Superior temporal gyrus (tissue), 1 donor: ENCODE measurements at regions not wholly inside any gene's neighbourhood (a gene's known extent, or its start where the extent isn't known, plus 50 kb on each side); places are given as distances from the start of the nearest gene placed in this dataset.

Experiments used
- DNase-seq: peaks from one replicate; pipeline ENCODE4 v3.0.0-alpha.2; 2016; ENCODE audit errors: extremely low spot score

DNA sequence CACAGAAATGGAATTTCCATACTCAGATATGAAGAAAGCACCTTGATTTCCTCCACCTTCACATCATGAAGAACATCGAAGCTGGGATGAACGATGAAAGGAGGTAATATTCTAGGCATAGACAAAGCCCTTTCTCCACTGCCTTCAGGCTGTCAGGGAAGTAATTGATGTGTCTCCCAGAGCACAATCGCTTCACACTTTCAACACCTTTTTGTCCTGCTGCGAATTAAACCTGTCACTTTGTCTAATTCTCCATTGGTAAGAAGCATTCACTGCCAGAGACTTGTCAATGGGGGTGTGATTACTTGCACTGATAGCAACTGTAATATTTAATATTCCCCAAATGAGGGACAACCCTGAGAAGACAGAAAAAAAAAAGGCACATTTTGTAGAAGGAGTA lies 260.1 kb downstream of the ETS1 start:
- no peak for DNase-seq

DNA sequence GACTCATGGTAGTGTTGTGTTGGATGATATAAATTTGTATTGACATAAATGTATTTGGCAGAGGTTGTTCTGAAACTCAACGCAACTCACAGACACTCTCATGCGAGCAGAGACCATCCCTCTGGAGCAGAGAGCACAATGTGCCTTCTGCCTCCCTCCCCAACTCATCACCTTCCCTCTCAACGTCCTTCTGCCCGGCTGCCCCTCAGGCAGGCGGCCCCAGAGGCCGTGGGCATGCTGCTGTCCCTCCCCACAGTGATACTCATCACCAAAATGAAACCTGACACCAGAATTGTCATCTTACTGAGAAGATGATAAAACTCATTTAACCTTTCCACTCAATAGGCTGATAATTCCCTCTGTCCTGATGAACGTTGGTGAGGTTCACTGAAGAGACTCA lies 260.6 kb downstream of the ETS1 start:
- no peak for DNase-seq

DNA sequence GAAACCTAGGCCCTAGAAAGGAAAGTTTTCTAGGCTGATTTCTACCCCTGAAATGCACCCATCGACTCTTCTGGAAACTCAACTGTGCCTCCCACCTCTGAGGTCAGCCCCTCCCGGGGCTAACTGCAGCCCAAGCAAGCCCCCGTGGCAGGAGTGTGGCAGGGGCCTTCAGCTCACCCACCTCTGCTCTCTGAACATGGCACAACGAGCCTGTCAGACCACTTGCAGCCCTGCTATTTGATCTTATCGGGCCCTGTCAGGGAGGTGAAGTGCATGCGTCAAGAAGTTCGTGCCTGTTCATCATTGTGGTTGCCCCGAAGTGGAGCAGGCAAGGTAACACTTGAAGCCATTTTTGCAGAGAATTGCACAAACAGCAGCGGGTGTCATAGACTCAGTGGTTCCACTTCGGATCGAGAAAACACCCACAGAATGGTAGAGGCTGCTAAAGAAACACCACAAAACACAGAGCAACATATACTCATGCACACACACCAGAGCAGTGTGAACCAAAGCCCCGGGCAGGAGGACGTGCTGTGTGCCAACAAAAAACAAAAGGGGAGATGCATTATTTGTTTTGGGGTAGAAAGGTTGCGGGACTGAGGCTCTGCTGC lies 262.7 kb downstream of the ETS1 start:
- no peak for DNase-seq

DNA sequence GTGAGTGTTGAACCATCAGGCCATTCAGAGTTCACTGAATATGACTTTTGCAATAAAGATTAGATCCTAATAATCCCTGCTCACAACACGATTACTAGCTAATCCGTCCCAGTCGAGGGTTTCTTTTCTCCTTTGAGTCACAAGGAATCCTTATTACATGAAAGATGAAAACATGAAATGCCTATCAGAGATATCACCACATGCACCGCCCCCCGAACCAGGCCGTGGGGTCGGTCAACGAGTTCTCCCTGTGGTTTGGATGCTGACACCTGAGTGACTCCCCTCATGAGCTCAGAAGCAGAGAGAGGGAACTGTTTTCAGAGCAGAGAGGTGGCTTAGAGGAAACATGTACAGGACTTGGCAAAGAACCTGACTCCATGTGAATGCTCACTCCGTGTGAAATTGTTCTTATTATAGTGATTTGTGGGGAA lies 263.3 kb downstream of the ETS1 start:
- DNase-seq, result no peak

DNA sequence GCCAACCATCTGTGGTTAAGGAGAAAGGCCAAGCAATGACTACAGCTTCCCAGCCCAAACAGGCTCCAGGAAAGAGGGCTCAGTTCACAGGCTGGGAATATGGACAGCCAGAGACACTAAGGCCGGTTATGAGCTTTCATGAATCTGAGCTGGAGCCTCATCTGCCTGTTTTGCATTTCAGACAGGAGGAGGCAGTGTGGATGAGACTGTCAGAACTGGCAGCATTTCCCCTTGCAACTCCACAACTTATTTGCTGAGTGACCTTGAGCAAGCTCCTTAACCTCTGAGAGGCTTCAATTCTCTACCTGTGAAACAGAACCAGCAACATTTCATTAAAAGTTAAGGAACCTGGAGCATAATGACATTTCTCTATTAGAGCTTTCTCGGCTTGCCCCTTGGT lies 264.0 kb downstream of the ETS1 start:
- no peak for DNase-seq

DNA sequence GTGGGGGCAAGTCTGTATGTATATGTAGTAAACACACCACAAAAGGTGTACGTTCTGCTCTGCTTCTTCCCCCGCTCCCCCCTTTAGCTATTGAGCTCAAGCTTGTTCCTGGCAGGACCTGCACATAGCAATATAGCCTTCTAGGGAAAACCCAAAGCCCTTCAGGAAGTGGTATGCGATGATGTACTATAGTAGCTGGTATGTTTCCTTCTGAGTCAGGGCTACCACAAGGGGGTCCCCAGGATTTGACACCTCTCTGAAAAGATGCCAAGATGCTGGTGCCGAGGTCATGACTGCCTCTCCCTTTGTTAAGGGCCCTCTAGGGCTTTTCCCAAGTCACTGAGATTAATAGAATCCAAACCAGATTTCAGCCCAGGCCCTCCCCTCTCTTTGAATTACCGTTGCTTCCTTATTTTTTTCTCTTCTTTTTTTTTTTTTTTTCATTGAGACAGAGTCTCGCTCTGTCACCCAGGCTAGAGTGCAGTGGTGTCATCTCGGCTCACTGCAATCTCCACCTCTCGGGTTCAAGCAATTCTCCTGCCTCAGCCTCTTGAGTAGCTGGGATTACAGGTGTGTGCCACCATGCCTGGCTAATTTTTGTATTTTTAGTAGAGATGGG lies 268.4 kb downstream of the ETS1 start:
- DNase-seq, result no peak

DNA sequence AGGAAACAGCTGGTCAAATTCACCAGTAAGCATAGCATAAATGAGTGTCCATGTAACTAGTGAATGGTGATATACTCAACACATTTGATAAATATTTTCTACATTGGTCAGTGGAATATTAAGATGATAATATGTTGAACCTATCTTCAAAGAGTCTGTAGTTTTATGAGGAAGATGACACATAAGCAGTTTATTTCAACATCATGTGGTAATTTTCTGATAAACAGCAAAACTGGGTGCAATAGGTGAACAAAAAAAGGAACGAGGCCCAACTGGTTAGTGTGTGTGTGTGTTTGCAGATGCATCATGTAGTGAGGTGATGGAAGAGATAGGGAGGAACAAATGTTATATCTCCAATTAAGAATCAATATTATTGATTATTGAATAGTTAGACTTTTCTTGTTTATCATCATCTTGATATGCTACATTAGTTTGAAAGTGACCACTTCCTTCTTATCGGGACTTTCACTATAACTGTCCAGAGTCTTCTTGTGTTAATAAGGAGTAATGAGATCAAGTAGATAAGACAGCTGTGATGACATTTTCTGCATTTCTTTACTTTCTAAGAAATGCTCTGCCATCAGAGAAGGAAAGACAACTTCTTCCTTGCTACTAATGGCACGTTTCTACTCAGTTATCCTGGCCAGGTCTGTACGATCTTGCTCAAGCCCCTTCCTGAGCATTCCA lies 270.7 kb downstream of the ETS1 start:
- DNase-seq, result no peak

DNA sequence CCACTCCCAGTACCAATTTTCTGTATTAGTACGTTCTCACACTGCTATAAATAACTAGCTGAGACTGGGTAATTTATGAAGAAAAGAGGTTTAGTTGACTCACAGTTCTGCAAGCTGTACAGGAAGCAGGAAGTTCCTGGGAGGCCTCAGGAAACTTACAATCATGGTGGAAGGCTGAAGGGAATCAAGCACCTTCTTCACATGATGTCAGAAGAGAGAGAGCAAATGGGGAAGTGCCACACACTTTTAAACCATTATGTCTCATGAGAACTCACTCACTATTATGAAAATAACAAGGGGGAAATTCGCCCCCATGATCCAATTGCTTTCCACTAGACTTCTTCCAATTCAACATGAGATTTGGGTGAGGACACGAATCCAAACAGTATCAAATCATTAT lies 271.4 kb downstream of the ETS1 start:
- DNase-seq, result no peak

DNA sequence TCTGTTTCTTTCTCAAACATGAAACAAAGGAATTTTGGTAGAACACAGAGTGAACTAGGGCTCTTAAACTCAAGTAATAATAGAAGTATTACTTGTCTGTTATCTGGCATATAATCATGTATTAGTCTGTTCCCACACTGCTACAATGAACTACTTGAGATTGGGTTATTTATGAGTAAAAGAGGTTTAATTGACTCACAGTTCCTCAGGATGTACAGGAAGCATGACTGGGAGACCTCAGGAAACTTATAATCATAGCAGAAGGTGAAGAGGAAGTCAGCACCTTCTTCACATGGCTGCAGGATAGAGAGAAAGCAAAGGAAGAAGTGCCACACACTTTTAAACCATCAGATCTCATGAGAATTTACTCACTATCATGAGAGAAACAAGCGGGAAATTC lies 273.4 kb downstream of the ETS1 start:
- DNase-seq, result no peak

DNA sequence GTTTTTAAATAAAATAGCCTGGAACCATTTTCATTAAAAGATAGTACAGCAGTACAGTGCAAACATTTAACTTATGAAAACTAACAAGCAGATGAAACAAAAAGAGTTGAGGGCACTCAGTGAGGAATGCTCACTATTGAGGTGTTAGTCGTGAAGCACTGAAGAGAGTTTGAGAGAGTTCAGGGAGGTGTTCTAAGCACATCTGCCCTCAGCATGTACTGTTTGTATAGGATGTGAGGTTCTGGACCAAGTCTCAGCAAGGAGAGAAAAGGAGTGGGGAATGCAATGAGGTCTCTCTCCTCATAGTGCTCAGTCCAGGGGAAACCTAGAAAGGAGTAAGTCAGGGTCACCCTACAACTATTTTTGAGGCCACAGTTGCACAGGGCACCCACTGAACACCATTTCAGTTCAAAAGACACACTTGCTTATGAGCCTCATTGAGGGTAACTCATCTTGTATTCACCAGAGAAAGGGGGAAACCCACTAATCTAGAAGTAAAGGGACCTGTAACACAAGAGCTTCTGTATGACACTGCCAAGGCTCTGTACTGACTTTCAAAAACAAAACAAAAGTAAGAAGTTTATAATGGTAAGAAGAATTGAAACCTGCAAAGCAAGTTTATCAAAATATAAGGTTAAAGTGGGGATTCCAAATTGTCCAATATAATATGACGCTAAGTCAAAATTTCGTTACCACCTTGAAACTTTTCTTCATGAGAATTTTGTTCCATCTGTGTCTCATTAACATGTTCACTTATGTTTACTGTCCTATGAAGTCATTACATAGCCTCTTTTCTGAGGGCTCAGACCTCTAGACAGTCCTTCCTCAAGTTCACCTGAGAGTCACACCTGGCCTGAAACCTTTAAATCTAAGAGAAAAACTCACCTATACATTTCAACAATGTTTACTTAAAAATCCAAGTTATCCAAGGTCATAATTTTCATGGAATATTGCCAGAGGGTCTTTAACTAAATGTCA lies 275.3 kb downstream of the ETS1 start:
- no peak for DNase-seq

DNA sequence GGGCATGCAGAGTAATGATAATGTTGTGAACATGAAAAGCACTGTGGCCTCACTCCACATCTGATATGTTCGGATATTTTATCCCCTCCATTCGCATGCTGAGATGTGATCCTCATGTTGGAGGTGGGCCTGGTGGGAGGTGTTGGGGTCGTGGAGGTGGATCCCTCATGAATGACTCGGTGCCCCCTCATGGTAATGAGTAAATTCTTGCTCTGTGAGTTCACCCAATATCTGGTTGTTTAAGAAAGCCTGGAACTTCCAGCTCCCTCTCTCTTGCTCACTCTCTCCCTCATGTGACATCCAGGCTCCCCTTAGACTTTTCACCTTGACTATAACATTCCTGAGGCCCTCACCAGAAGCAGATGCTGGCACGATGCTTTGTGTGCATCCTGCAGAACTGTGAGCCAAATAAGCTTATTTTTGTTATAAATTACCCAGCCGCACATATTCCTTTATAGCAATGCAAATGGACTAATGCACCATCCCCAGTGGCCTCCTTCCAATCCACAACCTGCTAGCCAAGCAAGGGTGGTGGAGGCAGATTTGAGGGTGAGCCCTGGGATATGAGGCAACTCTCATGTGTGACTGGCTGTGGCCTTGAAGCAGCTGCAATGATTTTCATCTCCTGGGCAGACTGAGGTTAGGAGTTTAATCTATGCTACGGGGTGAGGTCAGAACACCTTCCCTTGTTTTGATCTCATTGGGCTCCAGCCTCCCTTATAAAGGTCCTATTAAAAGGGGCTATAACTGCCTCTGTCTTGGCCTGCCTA lies 276.5 kb downstream of the ETS1 start:
- no peak for DNase-seq

DNA sequence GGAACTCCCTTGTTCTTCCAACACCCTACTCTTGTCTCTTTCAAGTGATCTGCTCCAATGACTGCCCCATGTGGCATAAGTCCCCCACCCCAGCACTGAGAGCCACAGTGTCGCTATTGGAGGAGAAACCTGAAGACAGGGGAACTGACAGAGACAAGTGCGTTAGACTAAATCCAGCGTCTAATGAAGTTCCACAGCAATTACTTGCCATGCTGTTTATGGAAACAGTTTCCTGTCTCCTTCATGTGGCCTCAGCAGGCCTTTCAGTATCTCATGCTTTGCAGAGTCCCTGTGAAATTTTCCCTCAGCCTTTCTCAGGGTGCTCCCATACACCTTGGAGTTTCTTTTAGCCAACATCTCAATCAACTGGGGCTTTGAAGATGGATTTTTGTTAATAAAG lies 277.4 kb downstream of the ETS1 start:
- no peak for DNase-seq

DNA sequence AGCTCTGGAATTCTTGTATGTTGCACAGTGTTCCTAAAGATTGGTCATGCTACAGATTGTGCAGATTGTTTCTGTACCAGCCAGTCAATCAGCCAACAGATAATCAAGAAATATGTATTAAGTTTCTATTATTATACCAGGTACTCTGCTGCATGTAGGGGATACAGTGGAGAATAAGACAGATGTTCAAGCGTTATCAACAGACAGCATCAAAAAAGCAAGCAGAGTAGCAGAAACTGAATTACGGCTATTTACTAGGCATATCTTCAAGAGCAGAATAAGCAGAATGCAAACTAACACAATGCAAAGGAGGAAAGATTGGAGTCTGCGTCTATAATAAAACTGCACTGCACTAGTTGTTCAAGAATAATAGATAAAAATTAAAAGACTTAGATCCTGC lies 278.6 kb downstream of the ETS1 start:
- DNase-seq, result no peak

DNA sequence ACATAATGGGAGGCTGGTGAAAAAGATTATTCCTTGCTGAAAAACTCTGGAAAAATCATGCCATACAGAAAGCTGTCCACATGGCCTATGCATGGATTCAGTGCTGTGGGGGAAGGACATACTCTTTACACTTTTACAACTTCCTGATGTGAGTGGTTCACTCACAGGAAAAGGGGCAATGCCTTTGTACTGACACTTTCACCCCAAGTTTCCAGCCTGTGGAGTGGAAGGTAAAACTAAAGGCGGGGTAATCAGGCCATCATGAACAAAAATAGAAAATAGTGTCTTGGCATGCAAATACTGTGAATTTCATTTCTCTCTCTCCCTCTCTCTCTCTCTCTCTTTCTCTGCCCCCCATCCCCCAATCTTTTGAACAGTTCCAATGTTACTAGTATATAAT lies 281.8 kb downstream of the ETS1 start:
- no peak for DNase-seq

DNA sequence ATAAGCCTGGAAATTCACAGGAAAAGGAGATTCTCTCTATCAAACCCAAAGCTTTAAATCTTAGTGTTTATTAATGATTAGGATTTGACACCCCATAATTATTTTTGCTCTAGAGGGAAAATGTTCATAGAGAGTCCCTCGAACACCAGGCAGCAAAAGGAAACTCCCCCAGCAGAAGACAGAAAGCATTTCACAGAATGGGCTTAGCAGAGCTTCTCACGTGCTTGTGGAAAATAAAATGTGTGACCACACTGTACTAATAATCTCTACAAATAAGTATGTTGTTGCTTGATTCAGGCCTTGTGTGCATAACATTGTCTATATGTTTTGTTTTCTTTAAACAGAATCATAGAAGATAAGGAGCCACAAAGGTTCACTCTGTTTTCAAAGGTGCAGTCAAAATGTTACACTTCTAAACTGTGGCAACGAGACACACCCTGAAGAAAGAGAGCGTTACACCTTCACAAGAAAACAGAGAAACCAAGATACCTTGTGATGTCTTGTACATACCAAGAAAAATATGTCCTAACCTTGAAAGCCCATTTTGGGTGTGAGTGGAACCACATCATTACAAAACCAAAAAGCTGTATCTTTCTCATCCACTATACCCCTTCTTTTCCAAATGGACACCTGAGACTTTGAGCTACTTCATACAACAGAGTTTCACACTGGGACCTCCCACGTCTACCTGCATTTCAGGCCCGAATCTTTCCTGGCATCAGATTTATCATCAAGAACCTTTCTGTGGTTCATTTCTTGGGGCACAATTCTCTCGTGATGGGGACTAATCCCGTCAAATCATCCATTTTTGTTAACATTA lies 282.5 kb downstream of the ETS1 start:
- DNase-seq, result no peak

DNA sequence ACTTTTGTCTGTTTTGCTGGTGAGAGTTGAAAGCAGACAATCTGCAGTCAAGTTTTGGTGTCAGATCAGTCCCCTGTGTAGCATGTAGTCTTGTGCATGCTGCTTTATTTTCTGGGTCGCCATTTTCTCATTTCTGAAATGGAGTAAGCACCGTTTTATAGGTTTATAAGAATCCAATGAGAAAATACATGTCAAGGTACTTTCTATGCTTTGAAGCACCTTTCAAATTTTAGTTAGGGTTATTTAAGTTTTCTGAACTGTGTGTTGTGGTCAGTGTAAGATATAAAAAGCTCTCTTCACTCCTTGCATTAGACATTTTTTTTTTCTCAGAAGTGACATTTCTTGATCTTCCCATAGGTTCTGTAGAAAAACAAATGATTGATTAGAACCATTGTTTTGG lies 283.2 kb downstream of the ETS1 start:
- no peak for DNase-seq

DNA sequence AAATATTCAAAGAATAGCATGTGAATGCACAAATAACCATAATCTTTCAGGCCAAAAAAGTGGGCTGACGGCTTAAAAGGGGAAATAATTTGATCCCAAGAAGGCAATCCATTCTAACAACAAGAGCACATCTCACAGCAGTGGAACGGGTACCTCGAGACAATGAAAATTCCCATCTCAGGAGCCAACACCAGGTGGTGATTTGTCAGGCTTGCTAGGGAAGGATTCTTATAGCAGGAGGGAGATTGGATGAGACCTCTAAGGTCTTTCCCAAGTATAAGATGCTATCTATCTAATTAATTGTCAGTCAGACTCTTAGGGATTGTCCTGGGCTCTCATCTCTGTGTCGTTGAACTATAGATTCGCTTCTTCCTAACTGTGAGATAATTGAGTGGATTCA lies 284.0 kb downstream of the ETS1 start:
- DNase-seq, result no peak

DNA sequence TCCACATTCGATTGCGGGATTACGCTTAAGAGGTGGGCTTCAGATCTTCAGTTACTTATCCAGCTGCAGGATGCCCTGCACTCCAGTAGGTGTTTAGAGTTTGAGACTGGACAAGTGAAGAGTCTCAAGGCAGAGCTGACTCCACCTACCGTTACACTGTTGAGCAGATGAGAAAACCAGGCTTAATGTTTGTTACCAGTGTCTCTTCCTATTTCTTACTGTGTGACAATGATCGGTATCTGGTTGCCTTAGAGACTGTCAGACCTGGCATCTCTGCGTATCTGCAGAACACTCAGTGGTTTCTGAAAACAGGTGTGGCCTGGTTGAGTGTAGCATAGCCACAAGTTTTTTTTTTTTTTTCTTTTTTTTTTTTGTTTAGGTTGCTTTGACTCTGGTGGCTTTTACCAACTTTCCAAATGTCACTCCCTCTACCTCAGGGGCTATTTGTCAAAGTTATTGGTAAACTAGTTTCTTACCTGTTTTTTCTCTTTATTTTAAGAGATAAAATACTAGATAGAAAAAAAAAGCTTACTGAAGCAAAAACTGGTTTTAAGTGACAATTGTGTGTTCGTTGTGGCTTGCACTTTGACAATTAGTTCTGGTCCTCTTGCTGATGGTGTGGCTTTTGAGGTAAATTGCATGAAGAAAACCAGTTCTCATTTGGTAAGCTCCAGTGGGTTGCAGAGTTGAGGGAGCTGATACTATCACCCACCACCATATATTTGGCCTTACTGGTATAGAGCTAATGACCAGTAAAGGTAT lies 284.8 kb downstream of the ETS1 start:
- no peak for DNase-seq

DNA sequence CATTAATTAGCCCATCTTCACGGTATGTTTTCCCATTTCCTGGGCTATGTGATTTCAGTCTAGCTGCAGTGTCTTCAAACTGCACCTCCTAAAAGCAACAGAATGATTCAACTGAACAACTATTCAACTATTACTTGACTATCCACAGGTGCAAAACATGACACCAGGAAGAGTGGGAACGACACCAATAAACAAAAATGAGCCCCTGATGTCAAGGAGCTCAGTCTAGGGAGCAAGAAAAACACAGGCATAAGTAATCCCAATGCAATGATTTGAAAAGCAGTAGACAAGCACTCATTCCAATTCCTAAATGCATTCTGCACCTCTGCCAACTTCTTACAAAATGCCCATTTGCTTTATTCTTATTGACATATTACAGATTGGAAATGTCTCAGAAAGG lies 285.6 kb downstream of the ETS1 start:
- no peak for DNase-seq

DNA sequence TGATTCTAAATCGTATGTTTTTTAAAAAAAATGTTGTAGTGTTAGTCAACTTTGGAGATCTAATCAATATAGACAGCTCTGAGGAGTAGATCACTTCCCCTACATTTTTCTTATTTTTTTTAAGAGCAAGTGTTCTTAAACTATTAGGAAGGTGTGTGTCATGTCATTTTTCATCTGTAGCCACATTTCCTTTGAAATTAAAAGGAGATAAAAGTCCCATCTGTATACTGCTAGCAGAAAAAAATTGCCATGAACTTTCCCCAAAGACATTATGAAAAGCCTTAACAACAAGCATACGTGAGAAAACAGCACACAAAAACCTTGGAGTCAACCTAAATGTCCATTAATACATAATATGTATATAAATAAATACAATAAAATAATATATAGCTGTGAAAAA lies 286.6 kb downstream of the ETS1 start:
- no peak for DNase-seq
